HepG2 (cell line): ENCODE measurements at regions not wholly inside any gene's neighbourhood (a gene's known extent, or its start where the extent isn't known, plus 50 kb on each side); places are given as distances from the start of the nearest gene placed in this dataset.

Experiments used
- ATAC-seq: fragments of 200-7000 bp; cut with Tn5 transposase; 3 replicates; pipeline ENCODE4 v1.9.1; 2020; ENCODE audit warnings: mild to moderate bottlenecking, moderate library complexity
- BruUV-seq: library from RNA; stranded (reverse); fragments of 400-500 nt; replicated peaks from 2 replicates; lab custom pipeline; 2021; lab: Mats Ljungman, UMichigan
- CTCF ChIA-PET: fragments of 300-600 bp; formaldehyde crosslinking; extraction: SDS; loops from one replicate; lab custom pipeline; 2021; ENCODE audit warnings: low total read pairs, inconsistent platforms, low intra/inter-chr PET ratio; lab: Yijun Ruan, JAX
- POLR2A ChIA-PET: fragments of 350-600 bp; sonication (Branson Sonifier 250); formaldehyde crosslinking; loops from one replicate; lab custom pipeline; 2020; ENCODE audit warnings: antibody characterized with exemption, inconsistent platforms; lab: Yijun Ruan, JAX
- DNase-seq: peaks from one replicate; pipeline ENCODE4 v3.0.0-alpha.2; 2015; ENCODE audit warnings: low spot score
- FAIRE-seq: peaks from 3 replicates; lab custom pipeline; 2011; peaks lifted over from hg19 to GRCh38; lab: Jason Lieb, UNC
- H2AFZ ChIP-seq: one replicate; pipeline ENCODE4 v1.6.1; 2011; ENCODE audit warnings: low read length, inconsistent platforms
- H3K27ac ChIP-seq: fragments of 300-600 bp; 3 replicates; pipeline ENCODE4 v1.8.0; 2011; ENCODE audit warnings: mixed run types, mild to moderate bottlenecking, mixed read lengths, low read length, inconsistent platforms; ENCODE audit not compliant: insufficient read depth; ENCODE audit errors: extremely low read length
- H3K27me3 ChIP-seq, 2 experiments: fragments of 200-600 bp in 1 of 2; 2 replicates in 1 of 2; 3 replicates in 1 of 2; pipeline versions ENCODE4 v1.6.0 to v1.8.0; 2011; ENCODE audit warnings: low read length in 2 of 2, mild to moderate bottlenecking in 2 of 2, moderate library complexity in 2 of 2, inconsistent platforms in 1 of 2; ENCODE audit not compliant: insufficient read depth in 2 of 2, control insufficient read depth in 1 of 2
- H3K36me3 ChIP-seq, 2 experiments: fragments of 200-600 bp in 1 of 2; replicated peaks in 1 of 2; 2 replicates in 1 of 2; 3 replicates in 1 of 2; pipeline versions ENCODE4 v1.5.1 to v1.8.0; 2011; ENCODE audit warnings: low read length in 2 of 2, inconsistent platforms in 1 of 2; ENCODE audit not compliant: insufficient read depth in 2 of 2, control insufficient read depth in 1 of 2
- H3K4me1 ChIP-seq: 2 replicates; pipeline ENCODE4 v1.5.1; 2012; ENCODE audit warnings: low read length, inconsistent platforms; ENCODE audit not compliant: insufficient read depth
- H3K4me2 ChIP-seq: 2 replicates; pipeline ENCODE4 v1.6.0; 2011; ENCODE audit warnings: low read depth, low read length, inconsistent platforms
- H3K4me3 ChIP-seq, 3 experiments: fragments of 200-600 bp in 1 of 3; sonication (generic), shearing (Covaris generic) in 1 of 3; replicated peaks in 1 of 3; 2 replicates each; pipeline ENCODE4 v1.5.1; 2011 to 2016; ENCODE audit warnings: low read length in 3 of 3, inconsistent platforms in 2 of 3, low read depth in 2 of 3, mild to moderate bottlenecking in 2 of 3, control low read depth in 1 of 3, mixed read lengths in 1 of 3; ENCODE audit not compliant: insufficient read depth in 1 of 3
- H3K79me2 ChIP-seq: one replicate; pipeline ENCODE4 v1.6.1; 2011; ENCODE audit warnings: low read length, inconsistent platforms; ENCODE audit not compliant: insufficient read depth
- H3K9ac ChIP-seq: 2 replicates; pipeline ENCODE4 v1.6.0; 2011; ENCODE audit warnings: mild to moderate bottlenecking, low read depth, low read length, inconsistent platforms; ENCODE audit not compliant: insufficient read depth
- H3K9me3 ChIP-seq: 2 replicates; pipeline ENCODE4 v1.5.1; 2012; ENCODE audit warnings: mild to moderate bottlenecking, low read length
- H4K20me1 ChIP-seq: 2 replicates; pipeline ENCODE4 v1.6.0; 2011; ENCODE audit warnings: inconsistent platforms, mild to moderate bottlenecking, low read length, moderate library complexity; ENCODE audit not compliant: insufficient read depth
- BHLHE40 ChIP-seq: IDR thresholded peaks from 2 replicates; pipeline ENCODE4 v1.6.1; 2011; ENCODE audit warnings: low read length, improper control_type of control experiment
- BRD4 ChIP-seq: sonication (generic); formaldehyde crosslinking; IDR thresholded peaks from 2 replicates; pipeline ENCODE4 v1.4.0; 2020; ENCODE audit warnings: missing genetic modification reagents
- CREB1 ChIP-seq, 2 experiments: fragments of 450-650 bp in 1 of 2; IDR thresholded peaks; 2 replicates each; pipeline ENCODE4 v1.6.1; 2016 to 2017; ENCODE audit warnings: control low read depth in 1 of 2, mild to moderate bottlenecking in 1 of 2, missing compliant biosample characterization in 1 of 2, missing genetic modification characterization in 1 of 2
- GTF3A ChIP-seq: sonication (generic); formaldehyde crosslinking; conservative IDR thresholded peaks from 2 replicates; pipeline ENCODE4 v1.4.0; 2020; ENCODE audit warnings: mild to moderate bottlenecking, missing genetic modification reagents
- PHF21A ChIP-seq: sonication (generic); formaldehyde crosslinking; IDR thresholded peaks from 2 replicates; pipeline ENCODE4 v1.5.0; 2020; ENCODE audit warnings: mild to moderate bottlenecking, missing genetic modification reagents
- RCOR2 ChIP-seq: IDR thresholded peaks from 2 replicates; pipeline ENCODE4 v1.6.1; 2016; ENCODE audit warnings: missing biosample characterization, missing genetic modification reagents
- SOX6 ChIP-seq, 2 experiments: fragments of 450-650 bp in 1 of 2; sonication (generic) in 1 of 2; formaldehyde crosslinking in 1 of 2; IDR thresholded peaks; 2 replicates each; pipeline versions ENCODE4 v1.4.0 to v1.6.1; 2017 to 2020; ENCODE audit warnings: antibody characterized with exemption in 1 of 2, mild to moderate bottlenecking in 1 of 2, missing genetic modification reagents in 1 of 2
- TBX3 ChIP-seq: fragments of 450-650 bp; IDR thresholded peaks from 2 replicates; pipeline ENCODE4 v1.6.1; 2017; ENCODE audit warnings: antibody characterized with exemption, mild to moderate bottlenecking, inconsistent platforms, borderline replicate concordance
- TRIM24 ChIP-seq: sonication (generic); formaldehyde crosslinking; IDR thresholded peaks from 2 replicates; pipeline ENCODE4 v1.8.0; 2022; ENCODE audit warnings: mild to moderate bottlenecking, missing genetic modification reagents
- ZNF24 ChIP-seq: fragments of 450-650 bp; IDR thresholded peaks from 2 replicates; pipeline ENCODE4 v1.6.1; 2017; ENCODE audit warnings: antibody characterized with exemption, mild to moderate bottlenecking
- ZNF703 ChIP-seq: sonication (generic); formaldehyde crosslinking; IDR thresholded peaks from 2 replicates; pipeline ENCODE4 v1.5.1; 2020; ENCODE audit warnings: missing genetic modification reagents, mild to moderate bottlenecking, moderate library complexity, borderline replicate concordance
- WGBS: methylation state at CpG from one replicate; pipeline ENCODE4 v1.1.6; 2017; ENCODE audit warnings: low lambda C conversion rate; 5-methylcytosine and 5-hydroxymethylcytosine counted together
- in situ Hi-C: cut with HindIII; loops from 2 replicates; pipeline ENCODE4 v1.10.0; 2017; ENCODE audit warnings: low pct_unique_long_range_greater_than_20kb; ENCODE audit not compliant: extremely low pct_ligation_motif_present
- intact Hi-C: fragments of 100-400 bp; cut with micrococcal nuclease; formaldehyde crosslinking; loops from one replicate; pipeline ENCODE4 v1.10.0; 2022; ENCODE audit not compliant: unreplicated experiment
- TF ChIP-seq, protein P1 (sequence below): IDR thresholded peaks from 2 replicates; pipeline ENCODE4 v1.4.0; 2020; ENCODE audit warnings: mild to moderate bottlenecking, missing genetic modification reagents
- TF ChIP-seq, protein P2 (sequence below): sonication (generic); formaldehyde crosslinking; IDR thresholded peaks from 2 replicates; pipeline ENCODE4 v1.8.1; 2022; ENCODE audit warnings: mild to moderate bottlenecking, missing genetic modification reagents
- TF ChIP-seq, protein P3 (sequence below), 2 experiments: sonication (generic) in 1 of 2; formaldehyde crosslinking in 1 of 2; IDR thresholded peaks; 2 replicates each; pipeline versions ENCODE4 v1.4.0 to v1.6.1; 2018 to 2020; ENCODE audit warnings: missing genetic modification reagents in 2 of 2, borderline replicate concordance in 1 of 2, low read depth in 1 of 2, mild to moderate bottlenecking in 1 of 2, missing biosample characterization in 1 of 2
- TF ChIP-seq, protein P4 (sequence below): IDR thresholded peaks from 2 replicates; pipeline ENCODE4 v1.6.1; 2012; ENCODE audit warnings: inconsistent platforms

DNA sequence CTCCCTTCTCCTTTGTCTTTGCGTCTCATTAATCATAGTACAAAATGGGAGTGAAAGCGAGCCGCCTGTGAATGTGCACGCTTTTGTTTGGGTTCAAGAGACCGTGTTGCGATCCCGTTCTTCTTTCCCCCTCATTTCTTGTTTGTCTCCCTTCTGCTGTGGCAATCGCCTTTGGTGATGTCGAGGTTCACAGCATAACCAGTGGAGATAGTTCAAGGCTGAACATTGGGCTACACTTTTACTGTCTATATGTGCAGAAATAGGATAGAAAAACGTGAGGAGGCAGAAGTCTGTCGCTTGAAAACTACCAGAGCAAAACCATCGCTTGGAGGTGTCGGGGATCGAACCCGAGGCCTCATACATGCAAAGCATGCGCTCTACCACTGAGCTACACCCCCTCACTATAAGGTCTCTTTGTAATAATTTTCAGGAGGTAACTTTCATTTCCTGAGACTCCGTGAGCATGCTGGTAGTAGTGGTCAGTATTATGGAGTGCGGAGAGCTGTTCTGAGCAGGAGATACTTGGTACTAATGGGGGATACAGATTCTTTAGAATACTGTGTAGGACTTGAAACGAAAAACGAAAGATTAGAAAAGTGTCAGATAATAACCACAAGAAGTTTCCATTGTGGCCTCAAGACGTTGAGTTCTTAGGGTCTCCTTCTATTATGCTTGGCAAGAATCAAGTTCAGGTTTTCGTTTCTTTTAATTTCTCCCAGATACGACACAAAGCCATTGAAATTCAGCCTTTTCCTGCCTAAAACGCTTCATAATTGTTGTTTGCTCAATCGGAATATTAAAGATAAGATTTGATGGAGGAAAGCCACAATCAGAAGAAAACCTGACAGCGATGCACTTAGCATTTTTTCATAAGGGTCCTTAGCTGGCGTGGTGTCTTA, 106.6 kb downstream of the TRIM27 start:
- DNase-seq = peak; percentile 67
- Histone ChIP-seq H3K79me2 (no peaks in the 10 kb centered on the region), H3K4me3 (peak overlapping the region; percentile 48 to 65 (median 49)), H3K4me2 (peak overlapping the region; percentile 82), H3K4me1 (peaks cover 50% of the 10 kb centered on the region), H3K36me3 (no peaks in the 10 kb centered on the region), H3K9me3 (no peaks in the 10 kb centered on the region), H3K9ac (no peak overlapping the region), H2AFZ (no peak overlapping the region), H3K27ac (no peak overlapping the region), H4K20me1 (no peaks in the 10 kb centered on the region), H3K27me3 (peaks cover 11 to 41% of the 10 kb centered on the region in 2 experiments)
- ChIA-PET POLR2A (no interaction called here), CTCF (no interaction called here)
- ATAC-seq = peak; percentile 80
- no TSS peak for BruUV-seq
- in situ Hi-C loops = no loop called here
- peak; percentile 86 for FAIRE-seq
- 5% methylated on average over 27 of the region's 27 CpGs for WGBS
- intact Hi-C loops = loop anchor here (2.0 kb wide), 1 partner anchor 14 kb away; no protein-coding TSS in a partner anchor
- 0 out of 2 replicates have a peak, but pooled peaks have one; percentile 32 for TF ChIP-seq GTF3A (CRISPR knock-in tag)
- TF ChIP-seq, protein P1, sequence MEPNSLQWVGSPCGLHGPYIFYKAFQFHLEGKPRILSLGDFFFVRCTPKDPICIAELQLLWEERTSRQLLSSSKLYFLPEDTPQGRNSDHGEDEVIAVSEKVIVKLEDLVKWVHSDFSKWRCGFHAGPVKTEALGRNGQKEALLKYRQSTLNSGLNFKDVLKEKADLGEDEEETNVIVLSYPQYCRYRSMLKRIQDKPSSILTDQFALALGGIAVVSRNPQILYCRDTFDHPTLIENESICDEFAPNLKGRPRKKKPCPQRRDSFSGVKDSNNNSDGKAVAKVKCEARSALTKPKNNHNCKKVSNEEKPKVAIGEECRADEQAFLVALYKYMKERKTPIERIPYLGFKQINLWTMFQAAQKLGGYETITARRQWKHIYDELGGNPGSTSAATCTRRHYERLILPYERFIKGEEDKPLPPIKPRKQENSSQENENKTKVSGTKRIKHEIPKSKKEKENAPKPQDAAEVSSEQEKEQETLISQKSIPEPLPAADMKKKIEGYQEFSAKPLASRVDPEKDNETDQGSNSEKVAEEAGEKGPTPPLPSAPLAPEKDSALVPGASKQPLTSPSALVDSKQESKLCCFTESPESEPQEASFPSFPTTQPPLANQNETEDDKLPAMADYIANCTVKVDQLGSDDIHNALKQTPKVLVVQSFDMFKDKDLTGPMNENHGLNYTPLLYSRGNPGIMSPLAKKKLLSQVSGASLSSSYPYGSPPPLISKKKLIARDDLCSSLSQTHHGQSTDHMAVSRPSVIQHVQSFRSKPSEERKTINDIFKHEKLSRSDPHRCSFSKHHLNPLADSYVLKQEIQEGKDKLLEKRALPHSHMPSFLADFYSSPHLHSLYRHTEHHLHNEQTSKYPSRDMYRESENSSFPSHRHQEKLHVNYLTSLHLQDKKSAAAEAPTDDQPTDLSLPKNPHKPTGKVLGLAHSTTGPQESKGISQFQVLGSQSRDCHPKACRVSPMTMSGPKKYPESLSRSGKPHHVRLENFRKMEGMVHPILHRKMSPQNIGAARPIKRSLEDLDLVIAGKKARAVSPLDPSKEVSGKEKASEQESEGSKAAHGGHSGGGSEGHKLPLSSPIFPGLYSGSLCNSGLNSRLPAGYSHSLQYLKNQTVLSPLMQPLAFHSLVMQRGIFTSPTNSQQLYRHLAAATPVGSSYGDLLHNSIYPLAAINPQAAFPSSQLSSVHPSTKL (CRISPR knock-in tag) = peak; percentile 45; the same call in 1 of the 2 replicates
- TF ChIP-seq, protein P2, sequence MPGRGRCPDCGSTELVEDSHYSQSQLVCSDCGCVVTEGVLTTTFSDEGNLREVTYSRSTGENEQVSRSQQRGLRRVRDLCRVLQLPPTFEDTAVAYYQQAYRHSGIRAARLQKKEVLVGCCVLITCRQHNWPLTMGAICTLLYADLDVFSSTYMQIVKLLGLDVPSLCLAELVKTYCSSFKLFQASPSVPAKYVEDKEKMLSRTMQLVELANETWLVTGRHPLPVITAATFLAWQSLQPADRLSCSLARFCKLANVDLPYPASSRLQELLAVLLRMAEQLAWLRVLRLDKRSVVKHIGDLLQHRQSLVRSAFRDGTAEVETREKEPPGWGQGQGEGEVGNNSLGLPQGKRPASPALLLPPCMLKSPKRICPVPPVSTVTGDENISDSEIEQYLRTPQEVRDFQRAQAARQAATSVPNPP (CRISPR knock-in tag) = no peak
- TF ChIP-seq CREB1 (IDR thresholded peaks at IDR 0.05) = no peak
- 0 out of 2 replicates have a peak, but pooled peaks have one; percentile 33 for TF ChIP-seq CREB1 (CRISPR knock-in tag; IDR thresholded peaks at IDR 0.05)
- no peak for TF ChIP-seq SOX6 (IDR thresholded peaks at IDR 0.05)
- peak; percentile 21; the same call in 1 of the 2 replicates for TF ChIP-seq SOX6 (CRISPR knock-in tag; IDR thresholded peaks at IDR 0.05)
- no peak for TF ChIP-seq BRD4 (CRISPR knock-in tag)
- TF ChIP-seq, protein P3, sequence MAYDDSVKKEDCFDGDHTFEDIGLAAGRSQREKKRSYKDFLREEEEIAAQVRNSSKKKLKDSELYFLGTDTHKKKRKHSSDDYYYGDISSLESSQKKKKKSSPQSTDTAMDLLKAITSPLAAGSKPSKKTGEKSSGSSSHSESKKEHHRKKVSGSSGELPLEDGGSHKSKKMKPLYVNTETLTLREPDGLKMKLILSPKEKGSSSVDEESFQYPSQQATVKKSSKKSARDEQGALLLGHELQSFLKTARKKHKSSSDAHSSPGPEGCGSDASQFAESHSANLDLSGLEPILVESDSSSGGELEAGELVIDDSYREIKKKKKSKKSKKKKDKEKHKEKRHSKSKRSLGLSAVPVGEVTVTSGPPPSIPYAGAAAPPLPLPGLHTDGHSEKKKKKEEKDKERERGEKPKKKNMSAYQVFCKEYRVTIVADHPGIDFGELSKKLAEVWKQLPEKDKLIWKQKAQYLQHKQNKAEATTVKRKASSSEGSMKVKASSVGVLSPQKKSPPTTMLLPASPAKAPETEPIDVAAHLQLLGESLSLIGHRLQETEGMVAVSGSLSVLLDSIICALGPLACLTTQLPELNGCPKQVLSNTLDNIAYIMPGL (CRISPR knock-in tag; IDR thresholded peaks at IDR 0.05; ENCODE audit: borderline replicate concordance in 1 of 2, low read depth in 1 of 2) = peak; percentile 42 to 75; a peak in 3 of 4 replicates
- 0 out of 2 replicates have a peak, but pooled peaks have one; percentile 38 for TF ChIP-seq PHF21A (CRISPR knock-in tag)
- TF ChIP-seq, protein P4, sequence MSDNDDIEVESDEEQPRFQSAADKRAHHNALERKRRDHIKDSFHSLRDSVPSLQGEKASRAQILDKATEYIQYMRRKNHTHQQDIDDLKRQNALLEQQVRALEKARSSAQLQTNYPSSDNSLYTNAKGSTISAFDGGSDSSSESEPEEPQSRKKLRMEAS = peak; percentile 40; the same call in 1 of the 2 replicates
- peak; percentile 62; the same call in 1 of the 2 replicates for TF ChIP-seq BHLHE40
- TF ChIP-seq ZNF24 = peak; percentile 82
- no peak for TF ChIP-seq TRIM24
- TF ChIP-seq TBX3 = peak; percentile 54; the same call in 1 of the 2 replicates
- TF ChIP-seq RCOR2 (CRISPR knock-in tag) = peak; percentile 20; the same call in 1 of the 2 replicates
- TF ChIP-seq ZNF703 (CRISPR knock-in tag) = no peak
